GM18498 (cell line): ENCODE measurements at regions not wholly inside any gene's neighbourhood (a gene's known extent, or its start where the extent isn't known, plus 50 kb on each side); places are given as distances from the start of the nearest gene placed in this dataset.

Experiments used
- ATAC-seq: cut with Tn5 transposase; IDR thresholded peaks from one replicate; pipeline ENCODE4 v1.9.1; 2021; ENCODE audit warnings: mild to moderate bottlenecking, moderate library complexity; ENCODE audit not compliant: unreplicated experiment

DNA sequence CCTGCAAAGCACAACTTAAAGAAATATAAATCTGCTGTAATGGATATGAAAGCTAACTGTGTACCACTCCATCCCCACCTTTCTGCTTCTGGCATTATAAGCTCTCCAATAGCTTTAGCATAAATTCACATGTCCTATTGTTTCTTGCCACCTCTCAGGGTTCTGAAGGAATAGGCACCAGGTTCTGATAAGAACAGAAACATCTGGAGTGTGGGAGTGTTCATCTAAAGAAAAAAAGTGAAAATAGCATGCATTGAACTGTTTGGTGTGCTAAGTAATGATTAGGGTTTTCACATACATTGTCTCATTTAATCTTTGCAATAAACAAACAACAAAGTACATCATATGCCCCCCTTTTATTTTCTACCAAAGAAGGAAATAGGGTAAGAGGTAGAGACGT is 72.3 kb downstream of the FAM76B start:
- ATAC-seq, result no peak

DNA sequence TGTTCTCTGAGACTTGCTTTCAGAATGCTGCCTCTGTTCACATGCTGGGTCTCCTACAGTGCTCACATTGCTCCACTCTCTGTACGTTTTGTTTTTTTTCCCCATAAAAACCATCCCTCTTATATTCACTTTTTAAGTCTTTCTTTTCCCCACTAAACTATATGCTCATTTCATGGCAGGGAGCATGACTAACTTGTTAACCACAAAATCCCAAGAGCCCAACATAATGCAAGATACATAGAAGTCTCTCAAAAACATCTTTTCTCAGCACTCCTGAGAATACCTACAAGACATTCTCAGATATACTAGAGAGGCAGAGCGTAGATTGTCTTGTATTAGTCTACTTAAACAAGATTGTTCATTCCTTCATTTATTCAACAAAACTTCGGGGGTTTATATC is 73.3 kb downstream of the FAM76B start:
- no peak for ATAC-seq

DNA sequence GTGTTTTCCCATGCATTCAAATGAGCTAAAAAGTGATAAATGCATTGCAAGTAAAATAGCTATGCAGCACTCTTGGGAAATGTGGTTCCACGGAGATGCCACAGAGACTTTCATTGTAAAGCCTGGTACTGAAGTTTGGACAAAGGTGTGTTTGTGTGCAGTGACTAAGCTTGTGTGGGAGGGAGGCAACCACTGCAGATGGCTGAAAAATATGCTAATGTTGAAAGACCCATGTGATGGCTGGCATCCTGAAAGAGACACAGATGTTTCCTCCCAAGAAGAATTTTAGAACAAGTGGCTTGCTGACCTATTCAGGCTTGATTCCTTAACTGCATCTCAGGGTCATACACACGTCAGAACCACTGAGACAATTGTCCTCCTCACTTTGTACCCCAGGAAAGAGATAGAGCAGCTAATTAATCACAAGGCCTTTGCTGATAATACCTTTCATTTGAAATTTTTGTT is 73.8 kb downstream of the FAM76B start:
- peak; percentile 77 for ATAC-seq

DNA sequence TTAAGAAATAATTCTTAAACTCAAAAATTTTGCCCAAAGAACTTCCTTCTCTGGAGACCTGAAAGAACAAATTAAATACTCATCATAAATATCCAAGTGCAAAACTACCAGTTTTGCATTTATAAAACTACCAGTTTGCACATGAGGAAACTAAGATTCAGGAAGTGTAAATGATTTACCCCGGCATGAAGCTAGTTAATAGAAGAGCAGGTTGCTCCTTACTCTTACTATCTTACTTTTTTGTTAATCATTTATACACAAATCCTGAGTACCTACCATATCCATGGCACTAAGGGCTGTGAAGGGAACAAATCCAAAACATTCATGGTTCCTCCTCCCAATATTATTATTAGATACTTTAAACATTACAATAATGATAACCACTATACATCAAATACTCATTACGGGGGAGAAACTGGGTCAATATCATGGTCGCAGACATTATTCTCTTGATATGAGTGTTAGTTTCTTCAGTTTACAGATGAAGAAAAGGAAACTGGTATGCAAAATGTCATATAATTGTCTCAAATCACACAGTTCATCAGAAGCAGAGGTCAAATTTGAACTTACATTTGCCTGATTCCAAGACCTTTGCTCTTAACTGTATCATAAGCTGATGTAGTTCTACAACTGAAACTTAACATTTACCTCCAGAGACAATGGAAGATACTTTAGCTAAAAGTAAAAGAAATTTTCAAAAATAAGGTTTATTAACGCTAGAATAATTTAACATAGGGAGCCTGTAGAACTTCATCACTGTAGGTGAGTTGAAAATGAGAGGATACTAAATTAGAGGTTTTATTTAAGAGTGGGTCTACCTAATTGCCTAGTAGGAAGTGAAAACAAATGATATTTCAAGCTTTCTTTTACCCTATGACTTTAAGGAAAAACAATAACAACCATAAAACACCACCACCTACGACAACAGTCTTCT is 74.5 kb downstream of the FAM76B start:
- ATAC-seq, result no peak

DNA sequence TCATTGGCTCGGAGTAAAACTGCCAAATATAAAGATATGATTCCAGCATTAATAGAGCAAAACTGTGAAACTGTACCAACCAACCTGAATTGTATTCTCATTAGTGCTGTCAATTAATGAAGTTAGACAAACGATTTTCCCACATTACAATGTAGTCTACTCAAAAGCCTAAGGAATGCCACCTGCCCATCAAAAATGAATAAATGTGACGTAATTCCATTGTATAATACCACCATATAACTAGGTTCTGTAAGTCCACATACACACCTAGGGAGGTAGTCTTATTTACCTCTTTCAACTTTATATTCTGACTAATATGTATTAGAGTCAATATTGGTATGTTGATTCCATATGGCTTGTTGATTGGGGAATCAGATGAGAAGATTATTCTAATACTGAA is 76.2 kb downstream of the FAM76B start:
- ATAC-seq, result no peak

DNA sequence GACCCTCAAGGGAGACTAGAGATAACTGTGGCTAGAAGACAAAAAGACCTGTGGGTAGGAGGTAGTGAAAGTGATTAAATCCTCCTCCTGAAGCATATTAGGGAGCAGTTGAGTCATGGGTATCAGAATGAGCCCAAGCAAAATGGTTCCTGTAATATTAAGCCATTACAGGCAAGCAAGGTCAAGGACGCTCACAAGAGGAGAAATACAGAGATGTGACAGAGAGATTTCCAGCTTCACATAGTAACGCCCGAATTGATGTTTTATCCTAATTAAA is 77.7 kb downstream of the FAM76B start:
- peak; percentile 15 for ATAC-seq

DNA sequence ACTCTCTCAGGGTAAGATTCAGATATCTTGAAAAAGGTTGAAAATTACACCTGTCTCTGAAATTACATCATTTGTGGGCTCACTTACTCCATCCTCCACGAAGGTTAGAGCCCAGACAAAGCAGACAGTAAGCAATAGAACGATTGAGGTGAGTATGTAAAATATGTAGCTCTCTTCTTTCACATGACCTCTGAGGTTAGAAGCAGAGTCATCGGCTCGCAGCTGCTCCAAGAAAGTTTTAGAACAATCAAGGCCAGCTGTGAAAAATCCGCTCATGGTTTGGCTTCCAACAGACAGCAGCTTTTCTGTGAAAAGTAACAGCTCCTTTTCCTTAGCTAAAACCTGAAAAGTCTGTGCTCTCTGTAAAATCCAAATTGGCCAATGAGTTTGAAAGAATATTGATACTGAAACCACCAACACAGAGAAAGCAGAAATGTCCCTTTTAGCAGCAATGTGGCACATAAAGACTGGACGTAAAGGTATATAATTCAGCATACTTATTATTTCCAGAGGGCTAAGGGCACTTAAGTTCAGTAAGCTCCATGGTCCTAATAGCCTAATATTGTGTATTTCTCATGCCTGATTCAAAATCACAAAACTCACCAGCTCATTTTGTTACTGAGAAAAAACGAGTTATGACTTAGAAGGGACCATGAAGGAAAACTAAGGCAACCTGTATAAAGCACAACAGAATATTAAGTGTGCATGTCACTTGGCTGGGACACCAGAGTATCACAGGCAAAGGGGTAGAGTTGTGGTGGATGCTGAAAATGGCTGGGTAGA is 78.2 kb downstream of the FAM76B start:
- peak; percentile 57 for ATAC-seq

DNA sequence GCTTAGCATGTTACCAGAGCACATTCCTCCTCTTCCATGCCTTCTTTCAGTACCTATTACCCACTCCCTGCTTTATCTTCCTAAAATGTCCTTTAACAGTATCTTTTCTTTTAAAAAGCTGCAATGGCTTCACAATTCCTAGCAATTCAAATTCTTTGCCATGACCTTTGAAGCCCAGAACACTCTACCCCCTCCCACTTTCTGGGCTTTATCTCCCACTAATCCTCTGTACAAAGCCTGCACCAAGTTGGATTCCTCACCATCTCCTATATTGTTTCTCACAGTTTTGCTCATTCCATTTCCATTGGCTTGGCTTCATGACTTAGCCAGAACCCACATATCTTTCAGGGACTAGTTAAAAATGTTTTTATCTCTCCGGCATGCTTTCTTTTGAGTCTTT is 80.9 kb downstream of the FAM76B start:
- ATAC-seq, result no peak

DNA sequence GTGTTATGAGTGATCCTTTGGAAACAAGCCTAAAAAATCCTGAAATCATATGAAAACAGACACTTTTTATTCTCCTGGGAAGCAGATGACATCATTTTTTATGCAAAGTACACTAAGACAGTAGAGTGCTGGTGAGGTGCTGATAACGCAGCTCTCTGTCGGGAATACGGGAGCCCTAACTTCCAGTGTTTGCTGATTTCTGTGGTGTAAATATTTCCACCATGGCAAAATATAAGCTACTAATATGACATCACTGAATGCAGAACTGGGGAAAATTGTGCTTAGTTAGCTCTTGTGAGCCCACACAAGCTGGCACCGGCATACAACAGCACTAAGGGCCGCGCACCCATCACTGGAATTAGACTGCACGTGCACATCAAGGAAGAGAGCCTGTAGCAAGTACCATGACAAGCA is 82.6 kb downstream of the FAM76B start:
- ATAC-seq, result no peak

DNA sequence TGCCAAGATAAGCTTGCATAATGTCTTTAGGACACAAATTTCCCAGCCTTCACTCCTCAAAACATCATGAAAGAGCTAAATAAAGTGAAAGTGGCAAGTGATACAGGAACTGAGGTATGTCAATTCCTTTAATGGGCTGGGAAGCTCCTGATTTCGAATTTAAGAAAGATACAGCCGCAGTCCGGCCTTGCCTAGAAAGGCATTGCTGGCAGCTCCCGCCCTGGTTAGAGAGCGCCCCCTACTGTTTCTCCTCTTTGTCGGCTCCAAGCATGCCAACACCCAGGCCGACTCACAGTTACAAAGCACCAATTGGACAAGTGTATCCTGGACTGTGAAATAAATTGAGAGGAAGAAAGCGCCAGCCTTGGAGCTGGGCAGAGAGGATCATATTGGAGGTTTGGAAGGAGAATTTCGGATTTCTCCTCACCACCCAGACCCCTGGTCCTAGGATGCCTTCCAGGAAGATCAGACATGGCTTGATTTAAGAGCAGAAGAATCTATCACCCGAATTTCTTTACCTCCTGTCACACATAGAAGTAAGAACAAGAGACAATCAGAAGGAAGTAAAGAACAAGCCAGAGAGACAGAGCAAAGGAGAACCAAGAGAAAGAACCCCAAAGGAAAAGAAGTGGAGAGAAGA is 84.0 kb downstream of the FAM76B start:
- ATAC-seq, result peak; percentile 85

DNA sequence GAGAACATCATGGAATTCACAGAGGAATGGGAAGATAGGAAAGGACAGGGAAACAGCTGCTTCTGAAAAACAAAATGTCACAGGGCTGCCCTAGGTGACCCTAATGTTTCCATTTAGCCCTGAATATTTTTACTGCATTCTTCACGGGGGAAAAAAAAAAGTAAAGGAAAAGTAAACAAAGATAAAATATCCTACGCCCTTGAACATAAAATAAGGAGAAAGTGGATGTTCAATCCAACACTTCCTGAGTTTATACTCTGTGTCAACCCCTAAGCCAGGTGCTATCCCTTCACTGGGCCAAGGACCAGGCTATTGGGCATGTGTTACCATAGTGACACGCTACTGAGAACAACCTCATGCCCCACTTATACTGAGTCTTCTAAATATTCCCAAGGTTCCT is 84.7 kb downstream of the FAM76B start:
- ATAC-seq, result no peak

DNA sequence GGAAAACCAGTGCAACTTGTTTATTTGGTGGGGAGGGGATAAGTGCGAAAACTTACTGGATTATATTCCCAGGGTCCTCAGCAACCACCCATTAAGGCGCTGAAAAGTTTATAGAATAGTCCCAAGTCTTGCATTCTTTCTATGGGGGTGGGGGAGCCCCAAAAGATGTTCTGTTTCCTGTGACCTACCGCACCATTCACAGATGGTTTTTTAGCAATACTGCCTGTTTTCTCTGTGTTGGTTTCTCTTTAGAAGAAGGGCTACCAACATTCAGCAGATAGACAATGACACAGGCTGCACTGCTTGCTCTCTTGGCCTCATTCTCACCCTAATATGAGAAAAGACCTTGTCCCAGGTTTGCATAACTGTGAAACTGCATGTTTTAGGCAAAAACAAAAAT is 86.5 kb downstream of the FAM76B start:
- ATAC-seq, result peak; percentile 39

DNA sequence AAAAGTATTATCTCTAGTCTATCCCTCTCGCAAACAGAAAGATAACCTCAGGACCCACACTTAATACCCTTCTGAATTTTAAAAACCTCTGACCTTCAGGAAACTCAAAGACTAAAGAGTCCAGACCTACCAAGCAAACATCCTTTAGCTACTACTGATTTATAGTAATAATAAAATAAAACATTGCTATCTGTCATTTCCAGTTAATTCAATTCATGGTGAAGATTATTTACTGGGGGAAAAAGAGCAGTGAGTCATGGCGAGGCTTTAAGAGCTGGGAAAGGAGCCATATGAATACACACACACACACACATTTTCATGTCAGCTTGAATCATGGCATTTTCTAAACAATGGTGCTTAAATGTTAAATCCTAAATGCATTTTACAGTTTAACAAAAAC is 87.1 kb downstream of the FAM76B start:
- ATAC-seq, result no peak

DNA sequence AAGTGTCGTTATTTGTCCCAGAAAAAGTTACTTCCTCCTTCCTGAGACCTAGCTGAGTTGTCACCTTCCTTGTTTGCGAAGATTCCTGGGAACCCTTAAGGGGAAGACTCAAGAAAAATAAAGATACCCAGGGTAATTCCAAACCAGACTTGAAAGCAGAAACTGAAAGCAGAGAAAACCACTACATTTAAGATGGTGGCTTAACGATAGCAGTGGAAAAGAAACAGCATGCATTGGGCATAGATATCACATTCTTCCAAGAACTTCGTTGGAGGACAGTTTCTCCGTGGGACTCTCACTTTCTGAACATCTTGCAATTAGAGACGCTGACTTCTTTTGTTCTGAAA is 89.1 kb downstream of the FAM76B start:
- peak; percentile 53 for ATAC-seq

DNA sequence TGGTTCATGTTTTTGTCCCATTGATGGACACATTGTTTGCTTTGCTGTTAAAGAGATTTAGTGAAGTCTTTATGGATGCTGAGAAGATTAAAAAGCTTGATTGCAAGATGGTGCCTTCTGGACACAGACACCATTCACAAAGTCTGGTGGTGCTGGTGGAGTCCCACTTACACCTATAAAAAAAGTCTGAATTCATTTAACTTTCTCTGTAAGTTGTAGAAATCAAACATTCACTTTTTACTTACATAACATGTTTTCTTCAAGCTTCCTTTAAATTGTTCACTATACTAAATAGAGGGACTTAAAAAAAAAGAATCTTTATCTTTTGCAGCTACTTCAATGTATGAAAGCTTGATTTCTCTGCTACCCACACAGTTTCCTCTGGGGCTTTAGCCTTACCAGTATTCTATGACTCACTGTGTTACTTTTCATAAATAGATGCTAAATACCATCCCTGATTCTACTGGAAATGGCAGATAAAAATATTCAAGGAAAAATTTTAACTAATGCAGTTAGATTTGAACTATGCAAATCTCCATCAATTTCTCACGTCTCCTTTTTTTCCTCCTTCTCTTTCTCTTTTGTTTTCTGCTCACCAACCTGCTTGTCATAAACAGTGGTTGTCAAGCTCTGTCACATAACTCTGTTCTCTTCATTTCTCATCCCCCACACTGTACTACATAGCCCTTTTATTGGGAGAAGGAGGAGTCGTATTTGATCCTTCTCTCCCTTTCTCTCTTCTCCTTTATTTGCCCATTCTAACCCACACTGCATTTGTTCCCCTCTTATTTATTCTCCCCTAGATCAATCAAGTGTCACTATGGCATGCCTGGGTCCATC is 89.7 kb downstream of the FAM76B start:
- ATAC-seq, result peak; percentile 54

DNA sequence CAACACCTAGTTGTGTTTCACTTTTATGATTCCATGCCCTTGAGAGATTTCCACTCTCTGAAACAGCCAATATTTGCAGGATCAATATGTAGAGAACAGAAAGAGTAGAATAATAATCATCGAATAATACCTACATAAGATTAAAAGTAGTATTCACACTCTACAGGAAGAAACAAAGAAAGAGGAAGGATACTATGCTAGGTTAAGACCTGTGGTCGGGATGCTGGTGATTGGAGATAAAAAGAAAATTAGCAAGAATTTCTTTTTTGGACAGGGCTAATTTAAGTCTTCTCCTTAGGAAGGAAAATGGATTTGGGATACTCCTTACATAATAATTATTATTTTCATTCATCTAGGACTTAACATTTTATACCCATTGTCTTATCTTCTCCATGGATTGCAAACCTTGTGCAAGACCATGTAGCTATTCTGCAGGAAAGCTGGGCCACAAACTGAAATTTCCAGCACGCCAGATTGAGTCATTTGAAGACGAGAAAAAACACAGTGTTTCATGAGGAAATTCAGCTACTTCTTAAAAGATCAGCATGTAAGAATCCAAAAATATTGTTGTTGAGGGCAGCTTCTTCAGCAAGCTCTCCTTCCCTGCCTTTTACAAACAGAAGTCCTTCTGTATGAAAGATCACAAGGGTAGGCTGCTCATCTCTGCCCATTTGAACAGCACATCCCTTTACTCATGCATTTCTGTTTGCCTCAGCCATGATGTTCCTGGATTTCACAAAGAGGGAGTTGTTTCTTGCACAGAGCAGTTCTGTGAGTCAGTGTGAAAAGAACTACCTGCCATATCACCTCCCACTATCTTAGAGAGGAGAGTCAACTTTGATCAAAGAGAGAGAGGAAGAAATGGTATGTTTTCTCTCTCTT is 90.7 kb downstream of the FAM76B start:
- no peak for ATAC-seq

DNA sequence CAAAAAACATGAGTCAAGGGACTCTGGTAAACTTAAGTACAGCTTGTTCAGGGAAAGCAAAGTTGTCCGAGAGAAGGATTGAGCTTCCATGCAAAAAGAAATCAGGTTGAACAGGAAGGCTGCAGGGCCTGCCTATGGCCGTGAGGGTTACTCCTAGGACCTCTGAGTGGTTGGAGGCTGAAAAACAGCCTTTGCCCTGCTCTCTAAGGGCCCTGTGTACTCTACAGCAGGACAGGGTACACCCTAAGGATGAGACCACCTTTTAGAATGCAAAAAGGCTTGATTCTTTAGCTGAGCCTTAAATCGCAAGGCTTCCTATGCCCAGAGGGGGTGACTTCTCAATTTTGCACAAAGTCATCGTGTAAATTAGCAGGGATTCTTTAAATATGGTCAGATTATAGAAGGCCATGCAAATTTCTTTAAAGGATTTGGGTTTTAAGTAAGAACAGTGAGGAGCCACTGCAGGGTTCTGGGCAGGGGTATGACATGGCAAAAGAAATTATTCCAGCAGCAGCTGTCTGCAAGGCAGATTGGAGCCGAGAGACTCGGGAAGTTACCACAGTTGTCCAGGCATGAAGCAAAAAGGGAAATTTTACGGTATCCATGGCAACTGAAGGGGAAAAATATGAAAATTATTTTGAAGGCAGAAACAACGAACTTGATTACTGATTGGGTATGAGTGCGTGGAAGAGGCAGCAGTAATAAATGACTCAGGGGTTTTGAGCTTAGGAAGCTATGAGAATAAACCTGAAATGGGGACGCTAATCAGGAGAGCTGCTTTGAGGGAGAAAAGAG is 91.8 kb downstream of the FAM76B start:
- no peak for ATAC-seq

DNA sequence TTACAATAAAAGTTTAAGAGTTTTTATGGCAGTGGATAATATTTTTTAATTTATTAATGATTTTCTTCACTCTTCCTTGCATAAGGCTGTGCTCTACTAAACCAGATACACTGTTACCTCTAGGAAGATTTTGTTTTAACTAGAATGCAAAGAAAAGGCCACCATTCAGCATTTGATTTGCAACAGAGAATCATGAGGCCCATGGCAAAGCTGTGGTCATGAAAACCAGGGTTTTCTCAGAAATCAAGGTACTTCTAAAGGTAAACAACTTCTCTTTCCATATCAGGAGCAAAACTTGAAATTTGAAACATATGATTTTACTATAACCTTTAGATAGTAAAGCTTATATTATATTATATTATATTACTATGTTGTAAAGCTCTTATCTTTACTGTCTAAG is 94.4 kb downstream of the FAM76B start:
- no peak for ATAC-seq

DNA sequence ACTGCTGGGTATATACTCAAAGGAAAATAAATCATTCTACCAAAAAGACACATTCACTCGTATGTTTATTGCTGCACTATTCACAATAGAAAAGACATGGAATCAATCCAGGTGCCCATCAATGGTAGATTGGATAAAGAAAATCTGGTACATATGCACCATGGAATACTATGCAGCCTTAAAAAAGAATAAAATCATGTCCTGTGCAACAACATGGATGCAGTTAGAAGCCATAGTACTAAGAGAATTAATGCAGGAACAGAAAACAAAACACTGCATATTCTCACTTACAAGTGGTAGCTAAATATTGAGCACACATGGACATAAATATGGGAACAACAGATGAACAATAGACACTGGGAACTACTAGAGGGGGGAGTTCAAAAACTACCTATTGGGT is 96.3 kb downstream of the FAM76B start:
- ATAC-seq, result no peak
